Activated naive CD4-positive, alpha-beta T cell treated with anti-CD3 and anti-CD28 coated beads, Interleukin-2, amount 50 U/mL, for 72 hours (primary cell): ENCODE measurements at regions not wholly inside any gene's neighbourhood (a gene's known extent, or its start where the extent isn't known, plus 50 kb on each side); places are given as distances from the start of the nearest gene placed in this dataset.

Source experiments
- ATAC-seq, 2 donors: fragments of 150-1000 bp; cut with Tn5 transposase; 2 replicates each; pipeline ENCODE4 v1.10.0; 2021; ENCODE audit warnings: mild to moderate bottlenecking in 2 of 2, moderate library complexity in 2 of 2
- DNase-seq, 2 donors: peaks; one replicate each; pipeline ENCODE4 v3.0.0; 2021 to 2022; ENCODE audit warnings: low spot score in 2 of 2
- H3K27ac Mint-ChIP-seq, 2 donors: one replicate each; pipeline ENCODE4 v1.8.0; 2022; ENCODE audit warnings: mild to moderate bottlenecking in 2 of 2, mixed read lengths in 2 of 2
- H3K36me3 Mint-ChIP-seq, 2 donors: one replicate each; pipeline ENCODE4 v1.8.0; 2022; ENCODE audit warnings: mixed read lengths in 2 of 2
- H3K9me3 Mint-ChIP-seq, 2 donors: one replicate each; pipeline ENCODE4 v1.8.0; 2022; ENCODE audit warnings: mixed read lengths in 2 of 2

DNA sequence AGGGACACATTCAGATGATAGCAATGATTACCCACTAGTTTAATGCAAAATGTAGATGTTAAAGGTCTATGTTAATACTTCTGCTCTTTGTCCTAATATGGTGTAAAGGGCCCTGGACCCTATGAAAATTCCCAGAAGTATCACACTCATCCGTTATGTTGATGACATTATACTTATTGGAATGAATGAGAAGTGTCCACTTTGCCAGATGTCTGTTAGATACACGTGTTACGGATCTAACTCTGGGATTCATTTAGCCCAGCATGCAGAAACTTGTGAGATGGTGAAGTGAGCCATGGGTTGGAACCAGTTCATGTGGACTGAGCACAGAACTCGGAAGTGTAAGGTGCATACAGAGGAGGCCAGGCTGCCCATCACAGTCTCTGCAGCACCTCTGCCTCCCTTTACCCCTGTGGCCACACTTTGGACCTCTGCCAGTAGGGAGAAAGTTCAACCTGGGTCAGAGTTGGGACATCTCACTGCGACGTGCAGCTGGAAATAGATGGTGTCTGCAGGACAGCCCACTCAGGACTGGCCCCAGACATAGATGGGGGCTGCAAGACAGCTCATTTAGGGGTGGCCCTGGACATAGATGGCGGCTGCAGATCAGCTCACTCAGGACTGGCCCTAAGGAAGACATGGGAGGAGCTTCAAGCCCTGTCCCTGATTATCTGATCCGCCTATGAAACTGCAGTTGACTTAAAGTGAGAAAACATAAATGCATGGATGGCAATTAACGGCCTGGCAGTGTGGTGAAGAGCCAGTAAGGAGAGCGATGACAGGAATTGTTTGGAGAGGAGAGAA is 71.2 kb upstream of the THBS2 start:
- DNase-seq = no peak
- Mint-ChIP-seq H3K9me3 (no peaks in the 10 kb centered on the region), H3K27ac (no peak overlapping the region), H3K36me3 (no peaks in the 10 kb centered on the region)
- no peak for ATAC-seq

DNA sequence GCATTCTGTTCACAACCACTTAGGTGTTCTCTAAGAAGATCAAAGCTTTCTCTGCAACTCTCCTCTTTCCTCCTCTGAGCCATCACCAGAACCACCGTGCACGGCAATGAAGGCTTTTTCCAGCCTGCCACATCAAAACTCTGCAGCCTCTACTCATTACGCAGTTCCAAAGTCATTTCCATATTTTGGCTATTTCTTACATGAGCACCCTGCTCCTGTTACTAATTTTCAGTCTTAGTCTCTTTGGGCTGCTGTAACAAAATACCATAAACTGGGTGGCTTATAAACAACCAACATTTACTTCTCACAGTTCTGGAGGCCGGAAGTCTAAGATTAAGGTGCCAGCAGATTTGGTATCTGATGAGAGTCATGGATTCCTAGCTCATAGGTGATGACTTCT is 70.4 kb upstream of the THBS2 start:
- DNase-seq = no peak
- Mint-ChIP-seq H3K27ac (no peak overlapping the region), H3K9me3 (no peaks in the 10 kb centered on the region), H3K36me3 (no peaks in the 10 kb centered on the region)
- no peak for ATAC-seq

DNA sequence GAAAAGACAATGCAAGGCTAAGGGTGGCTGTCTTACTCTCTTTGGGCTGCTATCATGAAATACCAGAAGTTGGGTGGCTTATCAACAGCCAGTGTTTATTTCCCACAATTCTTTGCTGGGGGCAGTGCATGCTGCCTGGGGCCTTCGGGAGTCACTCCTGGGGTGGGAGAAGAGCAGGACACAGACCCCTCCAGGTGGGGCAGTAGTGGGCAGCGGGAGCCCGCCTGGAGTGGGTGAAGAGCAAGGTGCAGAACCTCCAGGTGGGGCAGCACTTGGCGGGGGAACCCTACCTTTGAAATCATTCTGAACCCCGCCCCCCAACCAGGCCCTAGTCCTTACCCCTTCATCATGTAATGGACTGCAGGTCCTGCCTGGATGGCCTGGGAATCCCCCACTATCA is 69.6 kb upstream of the THBS2 start:
- H3K27ac Mint-ChIP-seq = no peak overlapping the region
- no peaks in the 10 kb centered on the region for H3K9me3 Mint-ChIP-seq
- DNase-seq (no peak), ATAC-seq (no peak)
- no peaks in the 10 kb centered on the region for H3K36me3 Mint-ChIP-seq

DNA sequence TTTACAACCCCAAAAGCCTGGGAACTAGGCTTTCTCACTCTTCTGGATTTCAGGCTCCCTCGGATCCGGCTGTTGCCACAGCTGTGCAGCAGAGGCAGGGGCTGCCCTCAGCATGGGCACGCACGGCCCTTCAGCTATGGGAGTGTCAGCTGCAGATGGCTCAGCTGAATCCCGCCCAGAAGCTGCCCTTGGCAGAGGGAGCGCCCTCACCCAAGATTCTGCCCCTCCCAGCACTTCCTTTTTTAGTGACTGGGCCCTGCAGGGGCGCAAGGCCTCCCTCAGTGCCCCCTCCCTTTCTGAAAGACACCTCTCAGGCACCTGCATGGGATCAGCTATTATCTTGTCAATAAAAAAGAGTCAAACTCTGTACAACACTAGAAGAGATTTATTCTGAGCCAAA is 67.9 kb upstream of the THBS2 start:
- ATAC-seq = no peak
- no peak for DNase-seq

DNA sequence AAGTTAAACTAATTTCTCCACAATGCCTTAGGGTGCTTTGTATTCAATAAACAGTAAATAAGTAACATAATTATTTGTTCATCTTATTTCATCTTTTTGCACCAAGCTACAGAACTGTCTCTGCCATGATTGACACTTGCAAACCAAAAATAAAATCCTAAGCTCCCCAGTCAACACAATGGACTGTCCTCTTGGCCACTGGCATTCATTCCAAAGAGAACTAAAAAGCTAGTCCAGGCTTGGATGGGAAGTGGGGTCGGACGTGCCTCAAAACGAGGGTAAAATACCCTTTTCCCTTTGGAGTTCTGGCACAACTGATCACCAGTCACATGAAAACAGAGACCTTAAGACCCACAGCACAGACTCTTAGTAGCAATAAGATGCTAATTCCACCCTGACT is 66.4 kb upstream of the THBS2 start:
- no peak overlapping the region for H3K27ac Mint-ChIP-seq
- ATAC-seq (no peak), DNase-seq (no peak)
- H3K36me3 Mint-ChIP-seq = no peaks in the 10 kb centered on the region
- H3K9me3 Mint-ChIP-seq = no peaks in the 10 kb centered on the region

More for the DNA sequence above, 67.9 kb upstream of the THBS2 start:
- Mint-ChIP-seq H3K9me3 (no peaks in the 10 kb centered on the region), H3K27ac (no peak overlapping the region), H3K36me3 (no peaks in the 10 kb centered on the region)

DNA sequence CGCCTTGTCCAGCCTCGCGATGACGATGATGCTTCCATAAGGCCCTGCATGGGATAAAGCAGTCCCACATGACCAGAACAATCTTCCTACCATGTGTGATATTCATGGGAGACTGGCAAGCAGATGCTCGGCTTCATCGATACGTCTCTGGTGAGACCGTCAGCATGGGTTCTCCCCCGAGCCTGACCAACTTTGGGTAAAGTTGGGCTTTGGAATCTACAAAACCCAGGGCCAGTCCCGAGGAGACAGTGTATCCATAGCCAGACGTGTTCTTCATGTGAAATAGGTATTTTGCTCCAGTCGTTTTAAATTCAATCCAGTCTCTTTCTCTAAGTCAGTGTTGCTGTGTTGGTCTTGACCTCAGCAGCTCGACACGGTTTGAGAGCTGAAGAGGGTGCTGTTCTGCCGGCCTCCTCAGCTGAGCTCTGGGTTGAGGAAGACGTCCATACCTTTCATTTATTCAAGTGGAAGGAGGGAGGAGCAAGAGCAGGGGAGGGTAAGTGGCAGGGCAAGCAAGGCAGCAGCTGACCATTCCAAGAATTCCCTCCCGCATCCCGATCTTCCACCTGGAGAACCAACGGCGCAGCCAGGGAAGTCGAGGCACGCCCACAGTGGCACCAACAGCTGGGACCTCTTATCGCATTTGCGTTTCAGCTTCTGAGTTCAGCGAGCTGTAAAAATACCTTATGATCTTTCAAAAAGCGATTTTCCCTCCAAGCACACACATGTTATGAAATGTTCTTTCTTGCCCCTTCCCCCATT is 64.0 kb upstream of the THBS2 start:
- ATAC-seq = no peak

DNA sequence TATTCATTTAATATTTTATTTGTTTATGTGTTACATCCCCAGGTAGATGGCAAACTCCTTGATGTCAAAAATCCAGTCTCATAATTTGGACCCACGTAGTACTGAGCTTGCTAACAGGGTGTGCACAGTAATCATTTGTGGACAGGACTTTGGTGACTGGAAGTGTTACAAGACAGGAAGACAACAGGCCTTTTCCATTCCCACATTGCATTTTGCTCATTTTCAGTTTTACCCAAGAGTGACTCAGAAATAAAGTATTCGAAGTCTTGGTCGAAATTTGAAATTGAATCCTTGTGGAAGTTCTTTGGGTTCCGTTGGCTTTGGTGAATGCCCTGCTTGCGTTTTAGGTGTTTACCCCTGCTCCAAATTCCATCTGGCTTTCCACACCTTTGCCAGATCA is 63.0 kb upstream of the THBS2 start:
- no peak for DNase-seq
- H3K36me3 Mint-ChIP-seq = no peaks in the 10 kb centered on the region
- H3K27ac Mint-ChIP-seq = no peak overlapping the region
- H3K9me3 Mint-ChIP-seq = no peaks in the 10 kb centered on the region
- ATAC-seq = no peak

More for the DNA sequence above, 64.0 kb upstream of the THBS2 start:
- H3K9me3 Mint-ChIP-seq = no peaks in the 10 kb centered on the region
- DNase-seq = no peak
- no peaks in the 10 kb centered on the region for H3K36me3 Mint-ChIP-seq
- H3K27ac Mint-ChIP-seq = no peak overlapping the region

DNA sequence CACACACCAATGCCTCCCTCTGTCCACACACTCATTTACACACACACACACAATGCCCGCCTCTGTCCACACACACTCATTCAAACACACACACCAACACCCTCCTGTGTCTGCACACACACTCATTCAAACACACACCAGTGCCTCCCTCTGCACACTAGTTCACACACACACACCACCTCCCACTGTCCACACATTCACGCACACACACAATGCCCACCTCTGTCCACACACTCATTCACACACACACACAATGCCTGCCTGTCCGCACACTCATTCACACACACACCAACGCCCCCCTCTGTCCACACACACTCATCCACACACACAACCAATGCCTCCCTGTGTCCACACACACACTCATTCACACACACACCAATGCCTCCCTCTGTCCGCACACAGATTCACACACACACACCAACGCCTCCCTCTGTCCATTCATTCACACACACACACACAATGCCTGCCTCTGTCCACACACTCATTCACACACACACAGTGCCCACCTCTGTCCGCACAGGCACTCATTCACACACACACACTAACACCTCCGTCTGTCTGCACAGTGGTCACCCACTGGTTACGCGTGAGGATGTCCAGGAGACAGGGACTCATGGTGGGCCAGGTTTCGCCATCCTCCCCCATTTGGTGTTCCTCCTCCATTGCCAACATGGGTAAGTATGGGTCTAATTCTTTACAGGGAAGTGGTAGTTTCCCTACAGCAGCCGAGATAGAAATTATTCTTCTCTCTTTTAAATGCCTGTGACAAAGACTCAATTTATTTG is 62.4 kb upstream of the THBS2 start:
- DNase-seq = no peak
- H3K36me3 Mint-ChIP-seq = no peaks in the 10 kb centered on the region
- no peak overlapping the region for H3K27ac Mint-ChIP-seq
- ATAC-seq = no peak
- H3K9me3 Mint-ChIP-seq = no peaks in the 10 kb centered on the region

DNA sequence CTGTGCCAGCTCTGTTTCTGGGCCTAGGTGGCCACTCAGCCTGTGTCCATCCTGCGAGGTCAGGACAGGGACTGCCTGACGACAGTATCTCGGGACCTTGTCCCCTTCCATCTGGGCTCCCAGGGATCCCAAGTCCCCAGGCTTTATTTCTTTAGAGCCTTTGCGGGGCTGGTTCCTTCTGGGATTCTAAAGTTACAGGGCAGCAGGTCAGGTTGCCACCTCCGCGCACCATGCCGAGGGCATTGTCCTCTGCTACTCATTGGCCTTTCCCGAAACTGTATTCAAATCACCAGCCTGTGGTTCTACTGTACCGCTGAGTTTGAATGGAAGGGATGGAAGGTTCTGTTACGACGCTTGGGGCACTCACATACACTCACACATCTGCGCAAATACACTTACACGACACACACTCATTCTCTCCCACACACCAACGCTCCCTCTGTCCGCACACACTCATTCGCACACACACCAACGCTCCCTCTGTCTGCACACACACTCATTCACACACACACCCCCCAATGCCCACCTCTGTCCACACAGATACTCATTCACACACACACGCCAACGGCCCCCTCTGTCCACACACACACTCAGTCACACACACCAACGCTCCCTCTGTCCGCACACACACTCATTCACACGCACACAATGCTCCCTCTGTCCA is 59.8 kb upstream of the THBS2 start:
- no peak overlapping the region for H3K27ac Mint-ChIP-seq
- H3K9me3 Mint-ChIP-seq = no peaks in the 10 kb centered on the region
- ATAC-seq = no peak
- no peaks in the 10 kb centered on the region for H3K36me3 Mint-ChIP-seq
- no peak for DNase-seq

DNA sequence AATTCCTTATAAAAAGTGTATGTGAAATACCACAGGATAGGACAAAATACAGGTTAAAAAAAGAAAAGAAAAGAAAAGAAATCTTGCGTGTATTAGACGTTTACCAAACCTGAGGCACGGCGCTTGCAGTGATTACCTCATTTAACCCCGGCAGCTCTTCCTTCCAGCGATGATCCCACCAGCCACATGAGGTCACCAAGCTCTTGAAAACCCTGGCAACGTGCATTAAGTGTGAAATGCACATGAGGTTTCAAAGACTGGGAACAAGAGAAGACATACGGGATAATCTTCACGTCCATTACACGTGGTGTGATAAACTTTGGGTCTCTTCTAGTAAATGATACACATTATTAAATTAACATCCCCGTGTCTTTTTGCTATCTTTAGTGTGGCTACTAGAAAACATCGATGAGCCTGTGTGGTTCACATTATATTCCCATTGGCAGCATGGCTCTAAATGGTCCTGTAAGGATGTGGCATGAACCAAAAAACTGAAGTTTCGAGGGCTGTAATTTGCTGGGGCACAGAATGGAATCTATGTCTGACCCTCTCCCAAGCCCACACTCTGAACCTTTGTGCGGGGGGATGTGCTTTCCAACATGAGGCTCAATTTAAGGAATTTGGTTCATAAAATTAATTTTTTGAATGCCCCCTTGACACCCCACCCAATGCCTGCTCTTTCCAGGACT is 59.2 kb upstream of the THBS2 start:
- no peaks in the 10 kb centered on the region for H3K9me3 Mint-ChIP-seq
- ATAC-seq (no peak), DNase-seq (no peak)
- H3K36me3 Mint-ChIP-seq = no peaks in the 10 kb centered on the region
- H3K27ac Mint-ChIP-seq = no peak overlapping the region

DNA sequence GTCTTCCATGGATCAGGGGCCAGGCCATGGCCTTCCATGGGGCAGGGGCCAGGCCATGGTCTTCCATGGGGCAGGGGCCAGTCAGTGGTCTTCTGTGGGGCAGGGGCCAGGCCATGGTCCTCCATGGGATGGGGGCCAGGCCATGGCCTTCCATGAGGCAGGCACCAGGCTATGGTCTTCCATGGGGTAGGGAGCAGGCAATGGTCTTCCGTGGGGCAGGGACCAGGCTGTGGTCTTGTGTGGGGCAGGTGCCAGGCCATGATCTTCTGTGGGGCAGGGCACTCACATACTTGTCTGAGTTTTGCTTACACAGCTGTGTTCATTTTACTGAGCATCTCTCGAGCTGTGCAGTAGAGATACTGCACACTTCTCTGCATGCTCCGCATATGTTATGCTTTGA is 57.3 kb upstream of the THBS2 start:
- H3K36me3 Mint-ChIP-seq = no peaks in the 10 kb centered on the region
- no peaks in the 10 kb centered on the region for H3K9me3 Mint-ChIP-seq
- no peak for DNase-seq
- H3K27ac Mint-ChIP-seq = no peak overlapping the region
- ATAC-seq = no peak
